Psoas muscle (tissue), 7 donors: ENCODE measurements at regions not wholly inside any gene's neighbourhood (a gene's known extent, or its start where the extent isn't known, plus 50 kb on each side); places are given as distances from the start of the nearest gene placed in this dataset.

ENCODE experiments used
- ATAC-seq, 4 donors: fragments of 200-7000 bp; cut with Tn5 transposase; one replicate each; pipeline ENCODE4 v1.9.1; 2020; ENCODE audit warnings: moderate library complexity in 3 of 4, mild to moderate bottlenecking in 2 of 4
- DNase-seq, 2 donors: peaks; one replicate each; pipeline ENCODE4 v3.0.0-alpha.2; 2020
- H3K27ac ChIP-seq: fragments of 200-600 bp; one replicate; pipeline ENCODE4 v1.8.0; 2022
- H3K27me3 ChIP-seq, 3 donors: fragments of 200-600 bp in 1 of 3; one replicate each; pipeline versions ENCODE4 v1.6.1 to v1.8.0; 2013 to 2022; ENCODE audit warnings: low read length in 2 of 3, mild to moderate bottlenecking in 2 of 3, moderate library complexity in 1 of 3; ENCODE audit not compliant: insufficient read depth in 3 of 3
- H3K36me3 ChIP-seq, 2 donors: fragments of 200-600 bp in 1 of 2; one replicate each; pipeline versions ENCODE4 v1.6.1 to v1.8.0; 2013 to 2022; ENCODE audit warnings: low read depth in 1 of 2, mild to moderate bottlenecking in 1 of 2, moderate library complexity in 1 of 2; ENCODE audit not compliant: insufficient read depth in 1 of 2
- H3K4me1 ChIP-seq: fragments of 200-600 bp; one replicate; pipeline ENCODE4 v1.8.0; 2022
- H3K4me3 ChIP-seq: fragments of 200-600 bp; one replicate; pipeline ENCODE4 v1.8.0; 2022; ENCODE audit warnings: mild to moderate bottlenecking
- H3K9me3 ChIP-seq: fragments of 200-600 bp; one replicate; pipeline ENCODE4 v1.8.0; 2022
- CTCF ChIP-seq: fragments of 200-600 bp; IDR thresholded peaks from one replicate; pipeline ENCODE4 v1.8.0; 2022; ENCODE audit warnings: antibody characterized with exemption
- WGBS, 3 donors: extraction: QIAGEN DNeasy Blood & Tissue Kit; methylation state at CpG; one replicate each; pipeline versions ENCODE4 v1.1.6 to v1.1.7; 2013; 5-methylcytosine and 5-hydroxymethylcytosine counted together
- intact Hi-C, 2 donors: fragments of 100-400 bp; cut with DNase I; formaldehyde crosslinking; loops; one replicate each; pipeline versions ENCODE4 v1.11.0 to v1.14.2; 2022
- donor health status: healthy with polysubstance abuse.
- donor health status: DM: no; HTN: no; CAD: no; lungs with moderate emphysema.
- donor health status: Bipolar disorder and iron deficiency.
- donor health status: healthy.
- donor health status: DM: yes; HTN: yes; CAD: no.
- donor health status: DM: no; HTN: no; CAD: no.
- donor health status: DM: yes; HTN: yes; CAD: no.

GRCh38 chr5:143694357-143694756, 117.6 kb upstream of the HMHB1 start:
- Histone ChIP-seq H3K27me3 (no peaks in the 10 kb centered on the region), H3K4me1 (no peaks in the 10 kb centered on the region), H3K36me3 (no peaks in the 10 kb centered on the region), H3K4me3 (no peak overlapping the region), H3K27ac (no peak overlapping the region), H3K9me3 (peaks cover 6% of the 10 kb centered on the region)
- 79 to 85% (median 84%) methylated on average over 4 of the region's 4 CpGs for WGBS, 3 donors
- intact Hi-C loops: no loop called here
- no peak for TF ChIP-seq CTCF
- ATAC-seq (no peak), DNase-seq (no peak)

- Histone ChIP-seq H3K9me3 (peaks cover 11% of the 10 kb centered on the region), H3K36me3 (no peaks in the 10 kb centered on the region), H3K4me1 (no peaks in the 10 kb centered on the region), H3K27ac (no peak overlapping the region), H3K27me3 (no peaks in the 10 kb centered on the region), H3K4me3 (no peak overlapping the region)
- intact Hi-C loops: no loop called here
- DNase-seq: no peak
- TF ChIP-seq CTCF: no peak
- ATAC-seq: no peak
- 81 to 87% (median 85%) methylated on average over 4 of the region's 4 CpGs for WGBS, 3 donors
Measured at GRCh38 chr5:143693651-143694252, 118.2 kb upstream of the HMHB1 start.

- no peaks in the 10 kb centered on the region for H3K4me1 ChIP-seq
- no peak for ATAC-seq
- H3K9me3 ChIP-seq: peaks cover 11% of the 10 kb centered on the region
- no peak for DNase-seq
- H3K4me3 ChIP-seq: no peak overlapping the region
- TF ChIP-seq CTCF: no peak
- intact Hi-C loops: no loop called here
- WGBS, 3 donors: 91 to 97% (median 96%) methylated on average over 1 of the region's 1 CpG
- no peak overlapping the region for H3K27ac ChIP-seq
- no peaks in the 10 kb centered on the region for H3K36me3 ChIP-seq
- no peaks in the 10 kb centered on the region for H3K27me3 ChIP-seq
Measured at GRCh38 chr5:143692342-143692741, 119.6 kb upstream of the HMHB1 start.

GRCh38 chr5:143691945-143692290, 120.0 kb upstream of the HMHB1 start:
- intact Hi-C loops: no loop called here
- H3K4me1 ChIP-seq: no peaks in the 10 kb centered on the region
- H3K27me3 ChIP-seq: no peaks in the 10 kb centered on the region
- H3K36me3 ChIP-seq: no peaks in the 10 kb centered on the region
- no peak for TF ChIP-seq CTCF
- no peak overlapping the region for H3K27ac ChIP-seq
- DNase-seq: no peak
- no peak overlapping the region for H3K4me3 ChIP-seq
- 44 to 63% (median 49%) methylated on average over 5 of the region's 5 CpGs for WGBS, 3 donors
- no peak for ATAC-seq
- peaks cover 11% of the 10 kb centered on the region for H3K9me3 ChIP-seq

- ATAC-seq: no peak
- Histone ChIP-seq H3K9me3 (peaks cover 11% of the 10 kb centered on the region), H3K27ac (no peak overlapping the region), H3K27me3 (no peaks in the 10 kb centered on the region), H3K4me3 (no peak overlapping the region), H3K4me1 (no peaks in the 10 kb centered on the region), H3K36me3 (no peaks in the 10 kb centered on the region)
- no peak for TF ChIP-seq CTCF
- DNase-seq: no peak
- intact Hi-C loops: no loop called here
- WGBS, 3 donors: 55 to 73% (median 70%) methylated on average over 3 of the region's 3 CpGs
Measured at GRCh38 chr5:143691287-143691944, 120.5 kb upstream of the HMHB1 start.
